Esophagus squamous epithelium (tissue), 5 donors: ENCODE measurements at regions not wholly inside any gene's neighbourhood (a gene's known extent, or its start where the extent isn't known, plus 50 kb on each side); places are given as distances from the start of the nearest gene placed in this dataset.
A peak's percentile ranks its signal among the peaks of the same experiment; 100 is the strongest.

Experiments
- DNase-seq: peaks from one replicate; lab custom pipeline; 2025; lab: John Stamatoyannopoulos, UW
- H3K27ac ChIP-seq, 4 donors: fragments of 200-600 bp; sonication (generic); one replicate each; pipeline ENCODE4 v1.5.1; 2016 to 2019; ENCODE audit warnings: mild to moderate bottlenecking in 1 of 4
- H3K27me3 ChIP-seq, 4 donors: fragments of 200-600 bp; sonication (generic); 1 replicate in 3 of 4; 2 replicates in 1 of 4; pipeline versions ENCODE4 v1.5.1 to v1.6.0; 2017 to 2021; ENCODE audit warnings: antibody characterized with exemption in 1 of 4
- H3K36me3 ChIP-seq, 3 donors: fragments of 200-600 bp; sonication (generic); one replicate each; pipeline ENCODE4 v1.5.1; 2016 to 2019
- H3K4me1 ChIP-seq, 3 donors: fragments of 200-600 bp; sonication (generic); one replicate each; pipeline ENCODE4 v1.5.1; 2017 to 2019
- H3K4me3 ChIP-seq, 4 donors: fragments of 200-600 bp; sonication (generic); 1 replicate in 3 of 4; 2 replicates in 1 of 4; pipeline ENCODE4 v1.5.1; 2016 to 2019; ENCODE audit warnings: mild to moderate bottlenecking in 2 of 4, moderate library complexity in 1 of 4
- H3K9me3 ChIP-seq, 3 donors: fragments of 200-600 bp; sonication (generic); one replicate each; pipeline ENCODE4 v1.5.1; 2016 to 2019
- CTCF ChIP-seq, 6 experiments: fragments of 450-650 bp in 4 of 6; fragments of 200-600 bp in 2 of 6; sonication (generic) in 2 of 6; IDR thresholded peaks; one replicate each; pipeline ENCODE4 v1.5.1; 2016 to 2019; ENCODE audit warnings: antibody characterized with exemption in 6 of 6, mild to moderate bottlenecking in 4 of 6, moderate library complexity in 4 of 6
- POLR2A ChIP-seq, 4 donors: fragments of 450-650 bp; IDR thresholded peaks; one replicate each; pipeline ENCODE4 v1.6.1; 2017; ENCODE audit warnings: antibody characterized with exemption in 4 of 4, mild to moderate bottlenecking in 4 of 4, moderate library complexity in 3 of 4
- WGBS, 2 donors: methylation state at CpG; one replicate each; pipeline ENCODE4 v1.1.5; 2018; 5-methylcytosine and 5-hydroxymethylcytosine counted together
- intact Hi-C: fragments of 100-400 bp; cut with DNase I; formaldehyde crosslinking; loops from one replicate; pipeline ENCODE4 v1.15.0; 2022
- donor health status: DM: yes; HTN: yes; CAD: no.

- Histone ChIP-seq H3K27ac (no peak overlapping the region), H3K4me3 (no peak overlapping the region), H3K27me3 (no peaks in the 10 kb centered on the region), H3K9me3 (no peaks in the 10 kb centered on the region), H3K4me1 (no peaks in the 10 kb centered on the region), H3K36me3 (no peaks in the 10 kb centered on the region)
- intact Hi-C loops, result no loop called here
- no peak for DNase-seq
- 49 to 64% methylated on average over 3 of the region's 3 CpGs for WGBS, 2 donors
- TF ChIP-seq CTCF (IDR thresholded peaks at IDR 0.05) (no peak), POLR2A (IDR thresholded peaks at IDR 0.05) (no peak)
These were observed 109.1 kb downstream of the PPP4R3C start for GRCh38 chrX:27354021-27354420.

- DNase-seq, result no peak
- 48 to 59% methylated on average over 6 of the region's 6 CpGs for WGBS, 2 donors
- no peaks in the 10 kb centered on the region for H3K27me3 ChIP-seq
- no peaks in the 10 kb centered on the region for H3K9me3 ChIP-seq
- H3K36me3 ChIP-seq, result no peaks in the 10 kb centered on the region
- H3K27ac ChIP-seq, result no peak overlapping the region
- no peaks in the 10 kb centered on the region for H3K4me1 ChIP-seq
- no peak overlapping the region for H3K4me3 ChIP-seq
- TF ChIP-seq CTCF (IDR thresholded peaks at IDR 0.05) (no peak), POLR2A (IDR thresholded peaks at IDR 0.05) (no peak)
- intact Hi-C loops, result no loop called here
These were observed 112.7 kb downstream of the PPP4R3C start for GRCh38 chrX:27350476-27350875.

- no peak for DNase-seq
- TF ChIP-seq CTCF (IDR thresholded peaks at IDR 0.05) (peak in 5 of 6 experiments; percentile 19 to 69 (median 48)), POLR2A (IDR thresholded peaks at IDR 0.05) (no peak)
- intact Hi-C loops, result no loop called here
- Histone ChIP-seq H3K27me3 (no peaks in the 10 kb centered on the region), H3K9me3 (no peaks in the 10 kb centered on the region), H3K36me3 (no peaks in the 10 kb centered on the region), H3K4me1 (no peaks in the 10 kb centered on the region), H3K27ac (no peak overlapping the region), H3K4me3 (no peak overlapping the region)
- 11 to 17% methylated on average over 8 to 9 of the region's 9 CpGs for WGBS, 2 donors
These were observed 126.6 kb downstream of the PPP4R3C start for GRCh38 chrX:27336466-27337091.

- no peaks in the 10 kb centered on the region for H3K27me3 ChIP-seq
- no peak overlapping the region for H3K4me3 ChIP-seq
- TF ChIP-seq POLR2A (IDR thresholded peaks at IDR 0.05) (no peak), CTCF (IDR thresholded peaks at IDR 0.05) (no peak)
- intact Hi-C loops, result no loop called here
- no peaks in the 10 kb centered on the region for H3K9me3 ChIP-seq
- no peaks in the 10 kb centered on the region for H3K36me3 ChIP-seq
- no peaks in the 10 kb centered on the region for H3K4me1 ChIP-seq
- no peak for DNase-seq
- 9% methylated on average over 1 of the region's 1 CpG; no CpG with 5 or more reads in 1 of the 2 donors for WGBS, 2 donors
- H3K27ac ChIP-seq, result no peak overlapping the region
These were observed 141.5 kb downstream of the PPP4R3C start for GRCh38 chrX:27321632-27322031.

- H3K36me3 ChIP-seq, result no peaks in the 10 kb centered on the region
- no peaks in the 10 kb centered on the region for H3K27me3 ChIP-seq
- TF ChIP-seq POLR2A (IDR thresholded peaks at IDR 0.05) (no peak), CTCF (IDR thresholded peaks at IDR 0.05) (no peak)
- DNase-seq, result no peak
- no peaks in the 10 kb centered on the region for H3K4me1 ChIP-seq
- H3K4me3 ChIP-seq, result no peak overlapping the region
- H3K9me3 ChIP-seq, result no peaks in the 10 kb centered on the region
- intact Hi-C loops, result no loop called here
- H3K27ac ChIP-seq, result no peak overlapping the region
These were observed 153.7 kb downstream of the PPP4R3C start for GRCh38 chrX:27309406-27309805.
